ENCODE measurements at regions not wholly inside any gene's neighbourhood (a gene's known extent, or its start where the extent isn't known, plus 50 kb on each side); places are given as distances from the start of the nearest gene placed in this dataset.

GRCh38 chr16:59356709-59357108 is 622.6 kb upstream of the GOT2 start (continued):
- peak; percentile 59; the same call in 1 of the 2 replicates for TF ChIP-seq CUX1 (CRISPR knock-in tag; IDR thresholded peaks at IDR 0.05)
- TF ChIP-seq SIRT6 (IDR thresholded peaks at IDR 0.05; ENCODE audit: low read depth, low read length) = no peak
- TF ChIP-seq ZNF518B (CRISPR knock-in tag; IDR thresholded peaks at IDR 0.05) = no peak
- no peak; the same call in 1 of the 2 replicates for TF ChIP-seq ZSCAN32 (CRISPR knock-in tag; IDR thresholded peaks at IDR 0.05)
- no peak for TF ChIP-seq ZNF347 (CRISPR knock-in tag; IDR thresholded peaks at IDR 0.05; ENCODE audit: low read depth)
- TF ChIP-seq MAFK (IDR thresholded peaks at IDR 0.05; ENCODE audit: low read length) = peak; percentile 36
- TF ChIP-seq TSC22D4 (tag; IDR thresholded peaks at IDR 0.05) = no peak
- TF ChIP-seq ZNF12 (CRISPR knock-in tag; IDR thresholded peaks at IDR 0.05) = no peak
- TF ChIP-seq, protein P1, sequence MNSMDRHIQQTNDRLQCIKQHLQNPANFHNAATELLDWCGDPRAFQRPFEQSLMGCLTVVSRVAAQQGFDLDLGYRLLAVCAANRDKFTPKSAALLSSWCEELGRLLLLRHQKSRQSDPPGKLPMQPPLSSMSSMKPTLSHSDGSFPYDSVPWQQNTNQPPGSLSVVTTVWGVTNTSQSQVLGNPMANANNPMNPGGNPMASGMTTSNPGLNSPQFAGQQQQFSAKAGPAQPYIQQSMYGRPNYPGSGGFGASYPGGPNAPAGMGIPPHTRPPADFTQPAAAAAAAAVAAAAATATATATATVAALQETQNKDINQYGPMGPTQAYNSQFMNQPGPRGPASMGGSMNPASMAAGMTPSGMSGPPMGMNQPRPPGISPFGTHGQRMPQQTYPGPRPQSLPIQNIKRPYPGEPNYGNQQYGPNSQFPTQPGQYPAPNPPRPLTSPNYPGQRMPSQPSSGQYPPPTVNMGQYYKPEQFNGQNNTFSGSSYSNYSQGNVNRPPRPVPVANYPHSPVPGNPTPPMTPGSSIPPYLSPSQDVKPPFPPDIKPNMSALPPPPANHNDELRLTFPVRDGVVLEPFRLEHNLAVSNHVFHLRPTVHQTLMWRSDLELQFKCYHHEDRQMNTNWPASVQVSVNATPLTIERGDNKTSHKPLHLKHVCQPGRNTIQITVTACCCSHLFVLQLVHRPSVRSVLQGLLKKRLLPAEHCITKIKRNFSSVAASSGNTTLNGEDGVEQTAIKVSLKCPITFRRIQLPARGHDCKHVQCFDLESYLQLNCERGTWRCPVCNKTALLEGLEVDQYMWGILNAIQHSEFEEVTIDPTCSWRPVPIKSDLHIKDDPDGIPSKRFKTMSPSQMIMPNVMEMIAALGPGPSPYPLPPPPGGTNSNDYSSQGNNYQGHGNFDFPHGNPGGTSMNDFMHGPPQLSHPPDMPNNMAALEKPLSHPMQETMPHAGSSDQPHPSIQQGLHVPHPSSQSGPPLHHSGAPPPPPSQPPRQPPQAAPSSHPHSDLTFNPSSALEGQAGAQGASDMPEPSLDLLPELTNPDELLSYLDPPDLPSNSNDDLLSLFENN (IDR thresholded peaks at IDR 0.05; ENCODE audit: low read depth in 2 of 2, low read length in 2 of 2) = peak in 1 of 2 experiments; percentile 92; a peak in 2 of 4 replicates
- TF ChIP-seq CREB3 (tag; conservative IDR thresholded peaks at IDR 0.05; ENCODE audit: low read depth) = no peak
- peak; percentile 81; the same call in 1 of the 2 replicates for TF ChIP-seq MTA3 (IDR thresholded peaks at IDR 0.05; ENCODE audit: borderline replicate concordance)
- no peak; the same call in 1 of the 2 replicates for TF ChIP-seq MAFF (IDR thresholded peaks at IDR 0.05; ENCODE audit: low read length)
- TF ChIP-seq BCOR (IDR thresholded peaks at IDR 0.05) = 0 out of 2 replicates have a peak, but pooled peaks have one; percentile 46
- no peak for TF ChIP-seq XRCC4 (IDR thresholded peaks at IDR 0.05; ENCODE audit: extremely low read depth, insufficient read depth, insufficient read length)
- TF ChIP-seq PHF8 (IDR thresholded peaks at IDR 0.05; ENCODE audit: borderline replicate concordance, low read length) = no peak
- TF ChIP-seq PHF20 (IDR thresholded peaks at IDR 0.05; ENCODE audit: partially characterized antibody) = no peak
